Spleen (tissue), 11 donors: ENCODE measurements at regions not wholly inside any gene's neighbourhood (a gene's known extent, or its start where the extent isn't known, plus 50 kb on each side); places are given as distances from the start of the nearest gene placed in this dataset.

Experiments
- DNase-seq: peaks from one replicate; pipeline ENCODE4 v3.0.0-alpha.2; 2020
- H3K27ac ChIP-seq, 8 donors: fragments of 200-600 bp; sonication (generic) in 7 of 8; 1 replicate in 4 of 8; 2 replicates in 4 of 8; pipeline versions ENCODE4 v1.5.0 to v1.8.0; 2016 to 2021; ENCODE audit warnings: inconsistent platforms in 4 of 8, mild to moderate bottlenecking in 4 of 8, moderate library complexity in 1 of 8
- H3K27me3 ChIP-seq, 7 donors: fragments of 200-600 bp; sonication (generic) in 6 of 7; replicated peaks in 1 of 7; 1 replicate in 4 of 7; 2 replicates in 3 of 7; pipeline versions ENCODE4 v1.5.0 to v1.8.0; 2016 to 2021; ENCODE audit warnings: inconsistent platforms in 3 of 7, mild to moderate bottlenecking in 1 of 7
- H3K36me3 ChIP-seq, 6 donors: fragments of 200-600 bp; sonication (generic) in 5 of 6; 1 replicate in 4 of 6; 2 replicates in 2 of 6; pipeline versions ENCODE4 v1.5.0 to v1.8.0; 2016 to 2021; ENCODE audit warnings: inconsistent platforms in 2 of 6
- H3K4me1 ChIP-seq, 6 donors: fragments of 200-600 bp; sonication (generic) in 5 of 6; 1 replicate in 3 of 6; 2 replicates in 3 of 6; pipeline versions ENCODE4 v1.5.0 to v1.8.0; 2016 to 2021; ENCODE audit warnings: inconsistent platforms in 3 of 6
- H3K4me3 ChIP-seq, 8 donors: fragments of 200-600 bp; sonication (generic) in 7 of 8; 1 replicate in 4 of 8; 2 replicates in 4 of 8; pipeline versions ENCODE4 v1.5.0 to v1.8.0; 2016 to 2021; ENCODE audit warnings: inconsistent platforms in 4 of 8, mild to moderate bottlenecking in 4 of 8, moderate library complexity in 2 of 8
- H3K9me3 ChIP-seq, 8 donors: fragments of 200-600 bp; sonication (generic) in 7 of 8; 1 replicate in 4 of 8; 2 replicates in 4 of 8; pipeline versions ENCODE4 v1.5.0 to v1.8.0; 2016 to 2021; ENCODE audit warnings: inconsistent platforms in 4 of 8
- POLR2A ChIP-seq, 3 donors: fragments of 450-650 bp; IDR thresholded peaks; one replicate each; pipeline ENCODE4 v1.5.1; 2017; ENCODE audit warnings: antibody characterized with exemption in 3 of 3, mild to moderate bottlenecking in 1 of 3
- POLR2AphosphoS5 ChIP-seq, 3 donors: sonication (generic); formaldehyde crosslinking; IDR thresholded peaks; one replicate each; pipeline ENCODE4 v1.5.1; 2017; ENCODE audit warnings: antibody characterized with exemption in 3 of 3
- WGBS, 5 donors: extraction: QIAGEN DNeasy Blood & Tissue Kit in 3 of 5; methylation state at CpG; one replicate each; pipeline versions ENCODE4 v1.1.5 to v1.1.7; 2013 to 2018; 5-methylcytosine and 5-hydroxymethylcytosine counted together
- intact Hi-C: fragments of 100-400 bp; cut with DNase I; formaldehyde crosslinking; loops from one replicate; pipeline ENCODE4 v1.15.0; 2023; ENCODE audit warnings: low total_unique reads
- TF ChIP-seq, protein P1 (sequence below), 11 experiments: fragments of 200-600 bp in 7 of 11; fragments of 450-650 bp in 4 of 11; sonication (generic) in 4 of 11; IDR thresholded peaks in 8 of 11; conservative IDR thresholded peaks in 3 of 11; 1 replicate in 7 of 11; 2 replicates in 4 of 11; pipeline versions ENCODE4 v1.4.0 to v1.8.0; 2016 to 2021; ENCODE audit warnings: antibody characterized with exemption in 11 of 11, inconsistent platforms in 4 of 11, mild to moderate bottlenecking in 1 of 11
- donor health status: healthy with polysubstance abuse.
- donor health status: DM: no; HTN: no; CAD: no; lungs with moderate emphysema.
- donor health status: DM: no; HTN: no; CAD: no.
- donor health status: Bipolar disorder and iron deficiency.
- donor health status: healthy.
- donor health status: DM: no; HTN: no; CAD: no.
- donor health status: DM: yes; HTN: yes; CAD: no.

DNA sequence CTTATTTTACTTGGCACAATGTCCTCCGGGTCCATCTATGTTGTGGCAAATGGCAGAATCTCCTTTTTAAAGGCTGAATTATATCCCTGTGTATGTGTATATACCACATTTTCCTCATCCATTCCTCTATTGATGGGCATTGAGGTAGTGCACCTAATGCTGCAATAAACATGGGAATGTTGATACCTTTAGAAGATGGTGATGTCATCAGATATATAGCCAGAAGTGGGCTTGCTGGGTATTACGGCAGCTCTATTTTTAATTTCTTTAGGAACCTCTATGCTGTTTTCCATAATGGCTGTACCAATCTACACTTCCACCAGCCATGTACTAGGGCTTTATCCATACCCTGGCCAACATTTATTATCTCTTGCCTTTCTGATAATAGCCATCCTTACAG lies 315.7 kb downstream of the FOXA2 start:
- no peaks in the 10 kb centered on the region for H3K4me1 ChIP-seq
- no peak overlapping the region for H3K4me3 ChIP-seq
- no peaks in the 10 kb centered on the region for H3K36me3 ChIP-seq
- TF ChIP-seq, protein P1, sequence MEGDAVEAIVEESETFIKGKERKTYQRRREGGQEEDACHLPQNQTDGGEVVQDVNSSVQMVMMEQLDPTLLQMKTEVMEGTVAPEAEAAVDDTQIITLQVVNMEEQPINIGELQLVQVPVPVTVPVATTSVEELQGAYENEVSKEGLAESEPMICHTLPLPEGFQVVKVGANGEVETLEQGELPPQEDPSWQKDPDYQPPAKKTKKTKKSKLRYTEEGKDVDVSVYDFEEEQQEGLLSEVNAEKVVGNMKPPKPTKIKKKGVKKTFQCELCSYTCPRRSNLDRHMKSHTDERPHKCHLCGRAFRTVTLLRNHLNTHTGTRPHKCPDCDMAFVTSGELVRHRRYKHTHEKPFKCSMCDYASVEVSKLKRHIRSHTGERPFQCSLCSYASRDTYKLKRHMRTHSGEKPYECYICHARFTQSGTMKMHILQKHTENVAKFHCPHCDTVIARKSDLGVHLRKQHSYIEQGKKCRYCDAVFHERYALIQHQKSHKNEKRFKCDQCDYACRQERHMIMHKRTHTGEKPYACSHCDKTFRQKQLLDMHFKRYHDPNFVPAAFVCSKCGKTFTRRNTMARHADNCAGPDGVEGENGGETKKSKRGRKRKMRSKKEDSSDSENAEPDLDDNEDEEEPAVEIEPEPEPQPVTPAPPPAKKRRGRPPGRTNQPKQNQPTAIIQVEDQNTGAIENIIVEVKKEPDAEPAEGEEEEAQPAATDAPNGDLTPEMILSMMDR (IDR thresholded peaks at IDR 0.05 in 8 of 11, conservative IDR thresholded peaks at IDR 0.05 in 3 of 11) = no peak
- TF ChIP-seq POLR2AphosphoS5 (IDR thresholded peaks at IDR 0.05) (no peak), POLR2A (IDR thresholded peaks at IDR 0.05) (no peak)
- H3K27me3 ChIP-seq = no peaks in the 10 kb centered on the region
- 89 to 96% (median 93%) methylated on average over 2 of the region's 2 CpGs for WGBS, 5 donors
- DNase-seq = no peak
- H3K27ac ChIP-seq = no peak overlapping the region
- no peaks in the 10 kb centered on the region for H3K9me3 ChIP-seq
- intact Hi-C loops = no loop called here

DNA sequence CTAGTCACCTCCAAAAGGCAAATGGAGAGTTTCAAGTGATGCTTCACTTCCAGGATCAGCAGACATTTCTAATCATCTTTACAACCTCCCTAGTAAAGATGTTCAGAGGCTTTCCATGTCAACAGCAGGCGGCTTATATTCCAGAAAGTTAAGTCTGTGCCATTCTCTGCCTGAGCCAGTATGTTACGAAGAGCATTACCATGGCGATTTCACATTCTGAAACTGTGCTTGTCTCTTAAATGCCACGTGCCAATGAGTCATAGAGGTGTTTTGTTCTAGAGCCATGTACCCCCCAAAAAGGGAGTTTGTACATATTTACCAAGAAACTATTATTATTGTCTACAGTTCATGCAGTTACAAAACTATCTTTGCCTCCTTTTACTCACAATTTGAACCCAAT lies 319.5 kb downstream of the FOXA2 start:
- Histone ChIP-seq H3K27ac (no peak overlapping the region), H3K27me3 (peaks cover 0 to 7% (median 0%) of the 10 kb centered on the region in 7 donors), H3K9me3 (no peaks in the 10 kb centered on the region), H3K4me1 (no peaks in the 10 kb centered on the region), H3K36me3 (no peaks in the 10 kb centered on the region), H3K4me3 (no peak overlapping the region)
- TF ChIP-seq POLR2A (IDR thresholded peaks at IDR 0.05) (no peak), POLR2AphosphoS5 (IDR thresholded peaks at IDR 0.05) (no peak)
- TF ChIP-seq, protein P1 (IDR thresholded peaks at IDR 0.05 in 8 of 11, conservative IDR thresholded peaks at IDR 0.05 in 3 of 11) = no peak
- DNase-seq = no peak
- 68 to 87% (median 79%) methylated on average over 4 of the region's 4 CpGs for WGBS, 5 donors
- intact Hi-C loops = no loop called here

DNA sequence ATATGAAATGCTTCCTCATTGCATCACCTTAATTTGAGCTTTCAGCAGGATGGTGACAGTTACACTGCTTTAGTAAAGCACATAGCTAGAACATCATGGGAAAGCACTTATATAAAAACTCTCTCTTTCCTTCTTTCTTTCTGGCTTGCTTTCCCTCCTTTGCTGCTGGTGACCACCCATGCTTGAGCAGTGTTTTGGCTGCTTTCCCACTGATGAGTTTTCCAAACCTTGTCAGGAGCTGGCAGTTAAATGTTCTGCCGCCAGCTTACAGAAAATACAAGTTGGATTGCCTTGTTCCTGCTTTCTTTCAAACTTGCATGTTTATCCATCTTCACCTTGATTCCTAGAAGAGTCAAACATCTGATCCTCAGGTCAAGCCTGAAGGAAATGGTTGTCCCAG lies 323.9 kb downstream of the FOXA2 start:
- Histone ChIP-seq H3K27me3 (peaks cover 0 to 7% (median 0%) of the 10 kb centered on the region in 7 donors), H3K4me3 (no peak overlapping the region), H3K27ac (no peak overlapping the region), H3K36me3 (no peaks in the 10 kb centered on the region), H3K4me1 (no peaks in the 10 kb centered on the region), H3K9me3 (no peaks in the 10 kb centered on the region)
- WGBS, 5 donors = 65 to 77% (median 71%) methylated on average over 1 of the region's 1 CpG
- intact Hi-C loops = no loop called here
- no peak for DNase-seq
- TF ChIP-seq, protein P1 (IDR thresholded peaks at IDR 0.05 in 8 of 11, conservative IDR thresholded peaks at IDR 0.05 in 3 of 11) = no peak
- TF ChIP-seq POLR2A (IDR thresholded peaks at IDR 0.05) (no peak), POLR2AphosphoS5 (IDR thresholded peaks at IDR 0.05) (no peak)

DNA sequence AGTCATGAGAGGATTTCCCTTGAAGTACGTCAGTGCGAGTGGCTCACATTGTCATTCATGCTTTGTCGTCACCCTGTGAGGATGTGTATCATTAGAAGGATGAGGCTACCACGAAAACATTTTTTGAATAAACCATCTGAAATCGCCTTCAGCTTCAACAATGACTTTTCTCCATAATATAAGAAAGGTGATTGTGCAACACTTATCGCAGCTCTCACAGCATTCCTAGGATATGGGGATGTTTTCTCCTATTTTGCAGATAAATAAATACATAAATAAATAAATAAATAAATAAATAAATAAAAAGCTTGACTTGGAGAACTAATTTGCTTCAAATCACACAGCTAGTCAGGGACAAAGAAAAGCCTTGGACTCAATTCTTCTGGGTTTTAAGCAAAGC lies 326.5 kb downstream of the FOXA2 start:
- intact Hi-C loops = no loop called here
- no peak for DNase-seq
- WGBS, 5 donors = 85 to 91% (median 87%) methylated on average over 6 of the region's 6 CpGs
- Histone ChIP-seq H3K4me1 (no peaks in the 10 kb centered on the region), H3K9me3 (no peaks in the 10 kb centered on the region), H3K4me3 (no peak overlapping the region), H3K27ac (no peak overlapping the region), H3K27me3 (peaks cover 0 to 7% (median 0%) of the 10 kb centered on the region in 7 donors), H3K36me3 (no peaks in the 10 kb centered on the region)
- TF ChIP-seq POLR2AphosphoS5 (IDR thresholded peaks at IDR 0.05) = no peak
- TF ChIP-seq, protein P1 (IDR thresholded peaks at IDR 0.05 in 8 of 11, conservative IDR thresholded peaks at IDR 0.05 in 3 of 11) = no peak
- TF ChIP-seq POLR2A (IDR thresholded peaks at IDR 0.05) = no peak
